ENCODE measurements at regions not wholly inside any gene's neighbourhood (a gene's known extent, or its start where the extent isn't known, plus 50 kb on each side); places are given as distances from the start of the nearest gene placed in this dataset.

GRCh38 chr9:82581516-82581915 lies 481.4 kb downstream of the RASEF start:
- Histone ChIP-seq H3K4me3 (ENCODE audit: low read depth in 1 of 2, low read length in 2 of 2) (no peak overlapping the region), H3K27ac (ENCODE audit: low read depth, low read length) (no peak overlapping the region), H3K4me1 (ENCODE audit: control insufficient read depth in 1 of 2, insufficient read depth in 2 of 2, low read length in 2 of 2) (no peaks in the 10 kb centered on the region), H3K36me3 (ENCODE audit: control insufficient read depth in 1 of 2, insufficient read depth in 2 of 2, low read length in 2 of 2) (no peaks in the 10 kb centered on the region), H3K9me3 (ENCODE audit: control insufficient read depth in 1 of 2, low read length in 2 of 2) (no peaks in the 10 kb centered on the region), H3K27me3 (ENCODE audit: control insufficient read depth in 1 of 2, insufficient read depth in 2 of 2, low read length in 2 of 2) (no peaks in the 10 kb centered on the region), H3K9ac (ENCODE audit: low read depth in 1 of 2, low read length in 2 of 2) (no peak overlapping the region)

DNA sequence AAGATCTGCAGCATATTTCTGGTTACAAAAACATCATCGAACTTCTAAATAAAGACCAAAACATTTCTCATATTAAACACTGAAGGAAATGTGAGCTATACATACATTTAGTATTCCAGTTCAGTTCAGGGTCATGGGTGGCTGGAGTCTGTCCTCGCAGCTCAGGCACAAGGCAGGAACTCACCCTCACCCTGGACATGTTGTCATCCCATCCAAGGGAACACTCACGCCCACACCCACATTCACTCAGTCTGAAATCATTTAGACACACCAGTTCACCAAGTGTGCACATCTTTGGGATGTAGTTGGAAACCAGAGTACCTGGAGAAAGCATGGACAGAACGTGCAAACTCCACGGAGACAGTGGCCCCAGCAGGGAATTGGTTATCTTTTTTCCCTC lies 481.0 kb downstream of the RASEF start:
- H3K36me3 ChIP-seq (ENCODE audit: control insufficient read depth in 1 of 2, insufficient read depth in 2 of 2, low read length in 2 of 2): no peaks in the 10 kb centered on the region
- no peak overlapping the region for H3K27ac ChIP-seq (ENCODE audit: low read depth, low read length)
- H3K9me3 ChIP-seq (ENCODE audit: control insufficient read depth in 1 of 2, low read length in 2 of 2): no peaks in the 10 kb centered on the region
- no peaks in the 10 kb centered on the region for H3K27me3 ChIP-seq (ENCODE audit: control insufficient read depth in 1 of 2, insufficient read depth in 2 of 2, low read length in 2 of 2)
- H3K4me1 ChIP-seq (ENCODE audit: control insufficient read depth in 1 of 2, insufficient read depth in 2 of 2, low read length in 2 of 2): no peaks in the 10 kb centered on the region
- H3K9ac ChIP-seq (ENCODE audit: low read depth in 1 of 2, low read length in 2 of 2): no peak overlapping the region
- no peak overlapping the region for H3K4me3 ChIP-seq (ENCODE audit: low read depth in 1 of 2, low read length in 2 of 2)

- no peak overlapping the region for H3K27ac ChIP-seq (ENCODE audit: low read depth, low read length)
- no peaks in the 10 kb centered on the region for H3K36me3 ChIP-seq (ENCODE audit: control insufficient read depth in 1 of 2, insufficient read depth in 2 of 2, low read length in 2 of 2)
- H3K9me3 ChIP-seq (ENCODE audit: control insufficient read depth in 1 of 2, low read length in 2 of 2): no peaks in the 10 kb centered on the region
- H3K9ac ChIP-seq (ENCODE audit: low read depth in 1 of 2, low read length in 2 of 2): no peak overlapping the region
- no peaks in the 10 kb centered on the region for H3K4me1 ChIP-seq (ENCODE audit: control insufficient read depth in 1 of 2, insufficient read depth in 2 of 2, low read length in 2 of 2)
- no peaks in the 10 kb centered on the region for H3K27me3 ChIP-seq (ENCODE audit: control insufficient read depth in 1 of 2, insufficient read depth in 2 of 2, low read length in 2 of 2)
- no peak overlapping the region for H3K4me3 ChIP-seq (ENCODE audit: low read depth in 1 of 2, low read length in 2 of 2)
Measured at GRCh38 chr9:82582693-82583092, 480.2 kb downstream of the RASEF start.

GRCh38 chr9:82583524-82583923 lies 479.4 kb downstream of the RASEF start:
- Histone ChIP-seq H3K4me1 (ENCODE audit: control insufficient read depth in 1 of 2, insufficient read depth in 2 of 2, low read length in 2 of 2) (peaks cover 0 to 1% of the 10 kb centered on the region in 2 donors), H3K27ac (ENCODE audit: low read depth, low read length) (no peak overlapping the region), H3K36me3 (ENCODE audit: control insufficient read depth in 1 of 2, insufficient read depth in 2 of 2, low read length in 2 of 2) (no peaks in the 10 kb centered on the region), H3K27me3 (ENCODE audit: control insufficient read depth in 1 of 2, insufficient read depth in 2 of 2, low read length in 2 of 2) (no peaks in the 10 kb centered on the region), H3K4me3 (ENCODE audit: low read depth in 1 of 2, low read length in 2 of 2) (no peak overlapping the region), H3K9ac (ENCODE audit: low read depth in 1 of 2, low read length in 2 of 2) (no peak overlapping the region), H3K9me3 (ENCODE audit: control insufficient read depth in 1 of 2, low read length in 2 of 2) (no peaks in the 10 kb centered on the region)

DNA sequence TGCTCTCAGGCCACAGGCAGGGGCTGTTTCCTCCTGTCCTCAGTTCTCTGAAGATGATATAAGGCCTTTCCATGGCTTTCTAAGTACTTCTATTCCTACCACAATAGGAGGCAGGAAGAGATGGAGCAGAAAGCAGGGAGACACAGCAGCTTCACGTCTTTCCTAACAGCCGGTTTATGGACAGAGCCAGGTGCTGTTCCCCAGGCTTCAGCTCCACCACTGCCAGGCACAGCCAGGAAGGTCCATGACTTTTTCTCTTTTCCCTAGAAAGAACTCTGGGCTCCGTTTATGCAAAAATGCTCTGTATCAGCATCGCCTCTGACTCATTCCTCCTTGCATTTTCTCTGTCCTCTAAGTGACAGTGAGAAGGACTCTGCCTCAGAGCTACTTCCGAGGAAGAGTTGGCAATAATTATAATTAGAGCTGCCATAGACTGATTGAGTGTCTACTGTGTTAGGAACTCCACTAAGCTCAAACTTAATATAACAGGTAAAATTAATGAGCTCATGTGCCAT lies 478.5 kb downstream of the RASEF start:
- peaks cover 0 to 5% of the 10 kb centered on the region in 2 donors for H3K4me1 ChIP-seq (ENCODE audit: control insufficient read depth in 1 of 2, insufficient read depth in 2 of 2, low read length in 2 of 2)
- H3K4me3 ChIP-seq (ENCODE audit: low read depth in 1 of 2, low read length in 2 of 2): no peak overlapping the region
- H3K27me3 ChIP-seq (ENCODE audit: control insufficient read depth in 1 of 2, insufficient read depth in 2 of 2, low read length in 2 of 2): no peaks in the 10 kb centered on the region
- no peak overlapping the region for H3K9ac ChIP-seq (ENCODE audit: low read depth in 1 of 2, low read length in 2 of 2)
- H3K36me3 ChIP-seq (ENCODE audit: control insufficient read depth in 1 of 2, insufficient read depth in 2 of 2, low read length in 2 of 2): no peaks in the 10 kb centered on the region
- no peak overlapping the region for H3K27ac ChIP-seq (ENCODE audit: low read depth, low read length)
- H3K9me3 ChIP-seq (ENCODE audit: control insufficient read depth in 1 of 2, low read length in 2 of 2): no peaks in the 10 kb centered on the region

- H3K9me3 ChIP-seq (ENCODE audit: control insufficient read depth in 1 of 2, low read length in 2 of 2): no peaks in the 10 kb centered on the region
- no peak overlapping the region for H3K27ac ChIP-seq (ENCODE audit: low read depth, low read length)
- H3K9ac ChIP-seq (ENCODE audit: low read depth in 1 of 2, low read length in 2 of 2): no peak overlapping the region
- no peaks in the 10 kb centered on the region for H3K36me3 ChIP-seq (ENCODE audit: control insufficient read depth in 1 of 2, insufficient read depth in 2 of 2, low read length in 2 of 2)
- no peaks in the 10 kb centered on the region for H3K27me3 ChIP-seq (ENCODE audit: control insufficient read depth in 1 of 2, insufficient read depth in 2 of 2, low read length in 2 of 2)
- no peak overlapping the region for H3K4me3 ChIP-seq (ENCODE audit: low read depth in 1 of 2, low read length in 2 of 2)
- H3K4me1 ChIP-seq (ENCODE audit: control insufficient read depth in 1 of 2, insufficient read depth in 2 of 2, low read length in 2 of 2): peaks cover 0 to 5% of the 10 kb centered on the region in 2 donors
Measured at GRCh38 chr9:82586918-82587356, 476.0 kb downstream of the RASEF start.

- Histone ChIP-seq H3K4me3 (ENCODE audit: low read depth in 1 of 2, low read length in 2 of 2) (no peak overlapping the region), H3K4me1 (ENCODE audit: control insufficient read depth in 1 of 2, insufficient read depth in 2 of 2, low read length in 2 of 2) (peaks cover 0 to 5% of the 10 kb centered on the region in 2 donors), H3K9ac (ENCODE audit: low read depth in 1 of 2, low read length in 2 of 2) (no peak overlapping the region), H3K9me3 (ENCODE audit: control insufficient read depth in 1 of 2, low read length in 2 of 2) (no peaks in the 10 kb centered on the region), H3K36me3 (ENCODE audit: control insufficient read depth in 1 of 2, insufficient read depth in 2 of 2, low read length in 2 of 2) (no peaks in the 10 kb centered on the region), H3K27ac (ENCODE audit: low read depth, low read length) (no peak overlapping the region), H3K27me3 (ENCODE audit: control insufficient read depth in 1 of 2, insufficient read depth in 2 of 2, low read length in 2 of 2) (no peaks in the 10 kb centered on the region)
Measured at GRCh38 chr9:82588301-82589180, 474.4 kb downstream of the RASEF start.

DNA sequence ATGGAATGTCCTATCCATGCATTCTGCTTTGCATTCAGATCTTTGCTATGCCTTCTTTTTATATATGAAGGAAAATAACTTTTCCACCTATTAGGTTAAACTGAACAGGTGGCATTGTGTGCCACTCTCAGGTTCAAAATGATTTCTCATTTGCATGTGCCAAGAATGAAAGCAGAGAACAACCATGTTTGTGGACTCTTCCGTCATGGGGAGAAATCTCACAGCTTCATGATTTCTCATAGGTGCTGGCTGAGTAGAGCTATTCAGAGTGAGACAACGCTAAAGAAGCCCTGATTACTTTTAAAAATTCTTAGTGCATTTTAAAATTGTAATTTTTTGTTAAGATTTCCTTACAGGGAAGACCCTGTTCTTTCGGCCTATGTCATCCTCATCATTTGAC lies 472.1 kb downstream of the RASEF start:
- Histone ChIP-seq H3K4me3 (ENCODE audit: low read depth in 1 of 2, low read length in 2 of 2) (no peak overlapping the region), H3K9me3 (ENCODE audit: control insufficient read depth in 1 of 2, low read length in 2 of 2) (no peaks in the 10 kb centered on the region), H3K4me1 (ENCODE audit: control insufficient read depth in 1 of 2, insufficient read depth in 2 of 2, low read length in 2 of 2) (peaks cover 0 to 5% of the 10 kb centered on the region in 2 donors), H3K36me3 (ENCODE audit: control insufficient read depth in 1 of 2, insufficient read depth in 2 of 2, low read length in 2 of 2) (no peaks in the 10 kb centered on the region), H3K9ac (ENCODE audit: low read depth in 1 of 2, low read length in 2 of 2) (no peak overlapping the region), H3K27ac (ENCODE audit: low read depth, low read length) (no peak overlapping the region), H3K27me3 (ENCODE audit: control insufficient read depth in 1 of 2, insufficient read depth in 2 of 2, low read length in 2 of 2) (no peaks in the 10 kb centered on the region)

GRCh38 chr9:82593501-82593900 lies 469.4 kb downstream of the RASEF start:
- Histone ChIP-seq H3K9me3 (ENCODE audit: control insufficient read depth in 1 of 2, low read length in 2 of 2) (no peaks in the 10 kb centered on the region), H3K9ac (ENCODE audit: low read depth in 1 of 2, low read length in 2 of 2) (no peak overlapping the region), H3K4me3 (ENCODE audit: low read depth in 1 of 2, low read length in 2 of 2) (no peak overlapping the region), H3K27me3 (ENCODE audit: control insufficient read depth in 1 of 2, insufficient read depth in 2 of 2, low read length in 2 of 2) (no peaks in the 10 kb centered on the region), H3K4me1 (ENCODE audit: control insufficient read depth in 1 of 2, insufficient read depth in 2 of 2, low read length in 2 of 2) (peaks cover 0 to 4% of the 10 kb centered on the region in 2 donors), H3K27ac (ENCODE audit: low read depth, low read length) (no peak overlapping the region), H3K36me3 (ENCODE audit: control insufficient read depth in 1 of 2, insufficient read depth in 2 of 2, low read length in 2 of 2) (no peaks in the 10 kb centered on the region)

DNA sequence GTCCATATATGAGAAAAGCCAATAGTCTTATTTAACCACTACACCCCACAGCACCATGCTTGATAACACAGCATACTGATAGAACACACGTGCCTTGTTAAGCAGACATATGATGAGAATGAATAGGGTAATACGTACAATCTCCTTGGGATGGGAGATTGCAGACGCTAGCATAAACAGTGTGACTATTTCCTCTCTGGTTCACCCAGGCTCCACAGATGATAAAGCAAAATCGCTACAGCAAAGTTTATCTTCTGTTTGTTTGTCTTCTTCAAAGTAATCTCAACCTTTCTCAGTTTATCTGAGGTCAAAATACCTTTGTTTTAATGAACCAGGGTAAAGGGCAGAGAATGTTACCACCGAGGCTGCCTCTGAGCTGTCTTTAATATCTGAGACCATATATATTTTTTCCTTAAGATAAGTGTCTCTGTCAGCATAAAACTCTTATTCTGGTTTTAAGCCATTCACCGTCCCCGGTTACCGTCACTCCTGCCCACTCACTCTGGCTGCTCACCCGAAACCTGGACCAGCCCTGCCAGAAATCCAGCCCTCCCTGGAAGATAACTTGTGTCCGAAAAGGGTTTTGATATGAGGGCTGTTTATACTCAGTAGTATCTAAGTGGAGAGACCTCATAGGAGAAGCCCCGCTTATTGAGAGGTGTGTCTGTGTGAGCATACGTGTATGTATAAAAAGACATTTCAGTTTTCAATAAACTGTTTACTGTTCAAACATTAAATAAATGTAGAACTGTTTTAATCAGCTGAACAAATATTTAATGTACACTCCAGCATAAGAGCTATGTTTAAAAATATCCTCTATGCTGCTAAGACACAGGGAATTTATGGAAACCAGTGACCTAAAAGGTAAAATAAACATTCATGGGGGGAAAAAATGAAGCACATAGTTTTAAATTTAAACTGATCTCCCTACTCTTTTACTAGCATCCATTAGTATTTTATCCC lies 465.4 kb downstream of the RASEF start:
- H3K27ac ChIP-seq (ENCODE audit: low read depth, low read length): no peak overlapping the region
- no peak overlapping the region for H3K9ac ChIP-seq (ENCODE audit: low read depth in 1 of 2, low read length in 2 of 2)
- H3K9me3 ChIP-seq (ENCODE audit: control insufficient read depth in 1 of 2, low read length in 2 of 2): no peaks in the 10 kb centered on the region
- no peak overlapping the region for H3K4me3 ChIP-seq (ENCODE audit: low read depth in 1 of 2, low read length in 2 of 2)
- H3K27me3 ChIP-seq (ENCODE audit: control insufficient read depth in 1 of 2, insufficient read depth in 2 of 2, low read length in 2 of 2): no peaks in the 10 kb centered on the region
- no peaks in the 10 kb centered on the region for H3K4me1 ChIP-seq (ENCODE audit: control insufficient read depth in 1 of 2, insufficient read depth in 2 of 2, low read length in 2 of 2)
- no peaks in the 10 kb centered on the region for H3K36me3 ChIP-seq (ENCODE audit: control insufficient read depth in 1 of 2, insufficient read depth in 2 of 2, low read length in 2 of 2)

Data from duodenal mucosa (tissue), 2 donors.